K562 (cell line): ENCODE measurements at regions not wholly inside any gene's neighbourhood (a gene's known extent, or its start where the extent isn't known, plus 50 kb on each side); places are given as distances from the start of the nearest gene placed in this dataset.

Experiments used
- CREB1 ChIP-seq, 2 experiments: sonication (generic) in 1 of 2; formaldehyde crosslinking in 1 of 2; IDR thresholded peaks; 2 replicates each; pipeline versions ENCODE4 v1.6.1 to v1.8.0; 2012 to 2022; ENCODE audit warnings: inconsistent platforms in 1 of 2, mild to moderate bottlenecking in 1 of 2, missing genetic modification reagents in 1 of 2, moderate library complexity in 1 of 2
- MXI1 ChIP-seq: IDR thresholded peaks from 2 replicates; pipeline ENCODE4 v1.6.1; 2011; ENCODE audit warnings: low read depth, mild to moderate bottlenecking, improper control_type of control experiment, low read length
- NFIC ChIP-seq: fragments of 450-650 bp; IDR thresholded peaks from 2 replicates; pipeline ENCODE4 v1.6.1; 2017; ENCODE audit warnings: mild to moderate bottlenecking, inconsistent platforms
- SPI1 ChIP-seq: IDR thresholded peaks from 2 replicates; pipeline ENCODE4 v1.6.1; 2011; ENCODE audit warnings: low read depth, low read length, control low read depth, borderline replicate concordance
- TEAD2 ChIP-seq: fragments of 450-650 bp; IDR thresholded peaks from 2 replicates; pipeline ENCODE4 v1.6.1; 2016; ENCODE audit warnings: missing genetic modification characterization, control low read depth, missing compliant biosample characterization
- ZKSCAN8 ChIP-seq: fragments of 200-800 bp; sonication (Bioruptor generic); IDR thresholded peaks from 2 replicates; pipeline ENCODE4 v1.6.1; 2016; ENCODE audit warnings: missing genetic modification characterization, missing compliant biosample characterization
- ZNF143 ChIP-seq: sonication (generic); formaldehyde crosslinking; IDR thresholded peaks from 2 replicates; pipeline ENCODE4 v1.9.0; 2022; ENCODE audit warnings: mild to moderate bottlenecking, missing genetic modification reagents
- TF ChIP-seq, protein P1 (sequence below): fragments of 450-650 bp; IDR thresholded peaks from 2 replicates; pipeline ENCODE4 v1.6.1; 2018; ENCODE audit not compliant: partially characterized antibody

DNA sequence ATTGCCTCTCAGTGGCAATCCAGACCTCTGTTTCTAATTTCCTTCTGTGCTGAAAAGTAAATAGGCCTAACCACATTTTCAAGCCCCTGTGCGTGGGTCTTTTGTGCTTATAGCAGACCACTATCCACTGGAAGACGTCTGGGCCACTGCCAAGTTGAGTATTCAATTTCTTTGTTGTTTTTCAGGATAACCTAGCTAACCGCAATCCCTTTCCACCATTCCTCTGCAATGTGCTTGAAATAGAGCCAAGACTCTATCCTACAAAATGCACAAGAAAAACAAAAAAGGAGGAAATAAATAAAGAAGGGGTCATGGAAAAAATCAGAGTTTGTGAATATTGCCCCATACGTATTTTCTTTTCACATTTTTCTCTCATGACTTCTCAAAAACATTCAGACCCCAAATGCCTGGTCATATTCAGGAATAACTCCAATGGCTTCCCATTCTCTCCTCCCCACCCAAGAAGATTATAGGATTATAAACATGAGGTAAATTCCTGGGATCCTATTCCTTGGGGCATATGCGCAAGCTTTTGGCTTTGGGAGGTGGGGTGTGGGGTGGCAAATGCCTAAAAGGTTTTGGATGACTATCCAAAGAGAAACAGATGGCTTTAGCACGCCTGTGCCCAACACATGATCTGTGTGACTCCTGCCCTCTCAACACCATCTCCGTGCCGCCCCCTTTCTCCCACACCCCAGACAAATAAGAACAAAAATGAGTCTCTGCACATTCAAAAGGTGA lies 217.9 kb upstream of the THBS1 start:
- TF ChIP-seq CREB1 (IDR thresholded peaks at IDR 0.05) (no peak), CREB1 (CRISPR knock-in tag; IDR thresholded peaks at IDR 0.05) (no peak), MXI1 (no peak), ZNF143 (CRISPR knock-in tag) (no peak), ZKSCAN8 (CRISPR knock-in tag) (no peak), TEAD2 (tag) (no peak), SPI1 (no peak), NFIC (no peak)
- TF ChIP-seq, protein P1, sequence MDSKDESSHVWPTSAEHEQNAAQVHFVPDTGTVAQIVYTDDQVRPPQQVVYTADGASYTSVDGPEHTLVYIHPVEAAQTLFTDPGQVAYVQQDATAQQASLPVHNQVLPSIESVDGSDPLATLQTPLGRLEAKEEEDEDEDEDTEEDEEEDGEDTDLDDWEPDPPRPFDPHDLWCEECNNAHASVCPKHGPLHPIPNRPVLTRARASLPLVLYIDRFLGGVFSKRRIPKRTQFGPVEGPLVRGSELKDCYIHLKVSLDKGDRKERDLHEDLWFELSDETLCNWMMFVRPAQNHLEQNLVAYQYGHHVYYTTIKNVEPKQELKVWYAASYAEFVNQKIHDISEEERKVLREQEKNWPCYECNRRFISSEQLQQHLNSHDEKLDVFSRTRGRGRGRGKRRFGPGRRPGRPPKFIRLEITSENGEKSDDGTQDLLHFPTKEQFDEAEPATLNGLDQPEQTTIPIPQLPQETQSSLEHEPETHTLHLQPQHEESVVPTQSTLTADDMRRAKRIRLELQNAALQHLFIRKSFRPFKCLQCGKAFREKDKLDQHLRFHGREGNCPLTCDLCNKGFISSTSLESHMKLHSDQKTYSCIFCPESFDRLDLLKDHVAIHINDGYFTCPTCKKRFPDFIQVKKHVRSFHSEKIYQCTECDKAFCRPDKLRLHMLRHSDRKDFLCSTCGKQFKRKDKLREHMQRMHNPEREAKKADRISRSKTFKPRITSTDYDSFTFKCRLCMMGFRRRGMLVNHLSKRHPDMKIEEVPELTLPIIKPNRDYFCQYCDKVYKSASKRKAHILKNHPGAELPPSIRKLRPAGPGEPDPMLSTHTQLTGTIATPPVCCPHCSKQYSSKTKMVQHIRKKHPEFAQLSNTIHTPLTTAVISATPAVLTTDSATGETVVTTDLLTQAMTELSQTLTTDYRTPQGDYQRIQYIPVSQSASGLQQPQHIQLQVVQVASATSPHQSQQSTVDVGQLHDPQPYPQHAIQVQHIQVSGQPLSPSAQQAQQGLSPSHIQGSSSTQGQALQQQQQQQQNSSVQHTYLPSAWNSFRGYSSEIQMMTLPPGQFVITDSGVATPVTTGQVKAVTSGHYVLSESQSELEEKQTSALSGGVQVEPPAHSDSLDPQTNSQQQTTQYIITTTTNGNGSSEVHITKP, result no peak
